ENCODE measurements at regions not wholly inside any gene's neighbourhood (a gene's known extent, or its start where the extent isn't known, plus 50 kb on each side); places are given as distances from the start of the nearest gene placed in this dataset.

GRCh38 chr20:39252035-39252434, 289.9 kb downstream of the DHX35 start:
- Histone ChIP-seq H3K4me3 (replicated peaks in 1 of 3; ENCODE audit: insufficient read depth in 1 of 3, low read depth in 1 of 3, low read length in 3 of 3) (no peak overlapping the region), H3K9me3 (replicated peaks; ENCODE audit: control insufficient read depth, insufficient read depth, low read length) (no peaks in the 10 kb centered on the region), H3K27ac (ENCODE audit: insufficient read depth, low read depth, low read length) (no peak overlapping the region), H3K27me3 (ENCODE audit: control insufficient read depth in 2 of 2, insufficient read depth in 2 of 2, low read length in 2 of 2) (no peaks in the 10 kb centered on the region), H3K4me2 (ENCODE audit: insufficient read depth, low read length) (no peak overlapping the region), H3K9me1 (replicated peaks; ENCODE audit: control insufficient read depth, extremely low read depth, insufficient read depth, low read length) (no peaks in the 10 kb centered on the region), H3K79me2 (ENCODE audit: control insufficient read depth, insufficient read depth, low read length) (no peaks in the 10 kb centered on the region), H2AFZ (ENCODE audit: low read depth, low read length) (no peak overlapping the region), H3K36me3 (ENCODE audit: control insufficient read depth in 2 of 2, extremely low read depth in 1 of 2, insufficient read depth in 2 of 2, low read length in 2 of 2) (no peaks in the 10 kb centered on the region), H3K9ac (replicated peaks; ENCODE audit: extremely low read depth, insufficient read depth, low read length) (no peak overlapping the region), H3K4me1 (ENCODE audit: control insufficient read depth, extremely low read depth, insufficient read depth, low read length) (no peaks in the 10 kb centered on the region), H4K20me1 (replicated peaks; ENCODE audit: control insufficient read depth, extremely low read depth, insufficient read depth, low read length) (no peaks in the 10 kb centered on the region)
- DNase-seq (ENCODE audit: low read depth, low spot score) = no peak
- intact Hi-C loops (cut with micrococcal nuclease) = no loop called here
- no peak for FAIRE-seq
- dilution Hi-C loops (cut with MboI; ENCODE audit: extremely low pct_ligation_motif_present, low sequenced_read_pairs) = no loop called here
- ChIA-PET CTCF (interaction anchor here (0.8 kb wide), 1 partner anchor 1000 kb away, joined by 3 read pairs; no protein-coding TSS in a partner anchor), POLR2A (no interaction called here)
- no TSS peak for BruUV-seq (replicated peaks)
- TF ChIP-seq EZH2 (IDR thresholded peaks at IDR 0.05; ENCODE audit: borderline replicate concordance, low read depth, low read length, severe bottlenecking) = no peak
- TF ChIP-seq POLR2A (IDR thresholded peaks at IDR 0.05; ENCODE audit: low read depth, low read length) = no peak
- no peak for TF ChIP-seq POLR2AphosphoS5 (IDR thresholded peaks at IDR 0.05; ENCODE audit: insufficient read depth, low read depth, low read length)
- no peak for TF ChIP-seq MAX (IDR thresholded peaks at IDR 0.05; ENCODE audit: insufficient read depth, insufficient read length)
- no peak for TF ChIP-seq JUN (IDR thresholded peaks at IDR 0.05; ENCODE audit: borderline replicate concordance, insufficient read depth, insufficient read length, low read depth)
- no peak for TF ChIP-seq FOS (IDR thresholded peaks at IDR 0.05; ENCODE audit: borderline replicate concordance, insufficient read depth, low read length)
- no peak for TF ChIP-seq MYC (IDR thresholded peaks at IDR 0.05; ENCODE audit: low read depth, low read length)

GRCh38 chr20:39249798-39250197, 287.7 kb downstream of the DHX35 start:
- no peaks in the 10 kb centered on the region for H3K9me1 ChIP-seq (replicated peaks; ENCODE audit: control insufficient read depth, extremely low read depth, insufficient read depth, low read length)
- H3K9ac ChIP-seq (replicated peaks; ENCODE audit: extremely low read depth, insufficient read depth, low read length) = no peak overlapping the region
- no peak overlapping the region for H3K4me3 ChIP-seq (replicated peaks in 1 of 3; ENCODE audit: insufficient read depth in 1 of 3, low read depth in 1 of 3, low read length in 3 of 3)
- no peaks in the 10 kb centered on the region for H3K79me2 ChIP-seq (ENCODE audit: control insufficient read depth, insufficient read depth, low read length)
- no peak overlapping the region for H3K27ac ChIP-seq (ENCODE audit: insufficient read depth, low read depth, low read length)
- intact Hi-C loops (cut with micrococcal nuclease) = no loop called here
- H4K20me1 ChIP-seq (replicated peaks; ENCODE audit: control insufficient read depth, extremely low read depth, insufficient read depth, low read length) = no peaks in the 10 kb centered on the region
- H3K4me1 ChIP-seq (ENCODE audit: control insufficient read depth, extremely low read depth, insufficient read depth, low read length) = no peaks in the 10 kb centered on the region
- H3K9me3 ChIP-seq (replicated peaks; ENCODE audit: control insufficient read depth, insufficient read depth, low read length) = no peaks in the 10 kb centered on the region
- ChIA-PET POLR2A (no interaction called here), CTCF (interaction anchor here (2.1 kb wide), 1 partner anchor 15 kb away, joined by 8 read pairs; no protein-coding TSS in a partner anchor)
- no peak for FAIRE-seq
- DNase-seq (ENCODE audit: low read depth, low spot score) = no peak
- BruUV-seq (replicated peaks) = no TSS peak
- dilution Hi-C loops (cut with MboI; ENCODE audit: extremely low pct_ligation_motif_present, low sequenced_read_pairs) = no loop called here
- H3K27me3 ChIP-seq (ENCODE audit: control insufficient read depth in 2 of 2, insufficient read depth in 2 of 2, low read length in 2 of 2) = no peaks in the 10 kb centered on the region
- H3K36me3 ChIP-seq (ENCODE audit: control insufficient read depth in 2 of 2, extremely low read depth in 1 of 2, insufficient read depth in 2 of 2, low read length in 2 of 2) = no peaks in the 10 kb centered on the region
- TF ChIP-seq EZH2 (IDR thresholded peaks at IDR 0.05; ENCODE audit: borderline replicate concordance, low read depth, low read length, severe bottlenecking) = no peak
- TF ChIP-seq MYC (IDR thresholded peaks at IDR 0.05; ENCODE audit: low read depth, low read length) = no peak
- no peak for TF ChIP-seq POLR2A (IDR thresholded peaks at IDR 0.05; ENCODE audit: low read depth, low read length)
- TF ChIP-seq CTCF (IDR thresholded peaks at IDR 0.05; ENCODE audit: extremely low read depth in 1 of 2, insufficient read depth in 1 of 2, low read depth in 1 of 2, low read length in 2 of 2) = no peak
- TF ChIP-seq GATA2 (IDR thresholded peaks at IDR 0.05; ENCODE audit: insufficient read depth, insufficient read length, low read depth, low read length) = no peak
- TF ChIP-seq POLR2AphosphoS5 (IDR thresholded peaks at IDR 0.05; ENCODE audit: insufficient read depth, low read depth, low read length) = no peak
- TF ChIP-seq JUN (IDR thresholded peaks at IDR 0.05; ENCODE audit: borderline replicate concordance, insufficient read depth, insufficient read length, low read depth) = no peak
- TF ChIP-seq MAX (IDR thresholded peaks at IDR 0.05; ENCODE audit: insufficient read depth, insufficient read length) = no peak
- no peak for TF ChIP-seq FOS (IDR thresholded peaks at IDR 0.05; ENCODE audit: borderline replicate concordance, insufficient read depth, low read length)
- no peak overlapping the region for H3K4me2 ChIP-seq (ENCODE audit: insufficient read depth, low read length)
- H2AFZ ChIP-seq (ENCODE audit: low read depth, low read length) = no peak overlapping the region
